HepG2 (cell line): ENCODE measurements at regions not wholly inside any gene's neighbourhood (a gene's known extent, or its start where the extent isn't known, plus 50 kb on each side); places are given as distances from the start of the nearest gene placed in this dataset.
A peak's percentile ranks its signal among the peaks of the same experiment; 100 is the strongest.

Experiments used
- ATAC-seq: fragments of 200-7000 bp; cut with Tn5 transposase; 3 replicates; pipeline ENCODE4 v1.9.1; 2020; ENCODE audit warnings: mild to moderate bottlenecking, moderate library complexity
- BruUV-seq: library from RNA; stranded (reverse); fragments of 400-500 nt; replicated peaks from 2 replicates; lab custom pipeline; 2021; lab: Mats Ljungman, UMichigan
- CTCF ChIA-PET: fragments of 300-600 bp; formaldehyde crosslinking; extraction: SDS; loops from one replicate; lab custom pipeline; 2021; ENCODE audit warnings: low total read pairs, inconsistent platforms, low intra/inter-chr PET ratio; lab: Yijun Ruan, JAX
- POLR2A ChIA-PET: fragments of 350-600 bp; sonication (Branson Sonifier 250); formaldehyde crosslinking; loops from one replicate; lab custom pipeline; 2020; ENCODE audit warnings: antibody characterized with exemption, inconsistent platforms; lab: Yijun Ruan, JAX
- DNase-seq: peaks from one replicate; pipeline ENCODE4 v3.0.0-alpha.2; 2015; ENCODE audit warnings: low spot score
- FAIRE-seq: peaks from 3 replicates; lab custom pipeline; 2011; peaks lifted over from hg19 to GRCh38; lab: Jason Lieb, UNC
- H2AFZ ChIP-seq: one replicate; pipeline ENCODE4 v1.6.1; 2011; ENCODE audit warnings: low read length, inconsistent platforms
- H3K27ac ChIP-seq: fragments of 300-600 bp; 3 replicates; pipeline ENCODE4 v1.8.0; 2011; ENCODE audit warnings: mixed run types, mild to moderate bottlenecking, mixed read lengths, low read length, inconsistent platforms; ENCODE audit not compliant: insufficient read depth; ENCODE audit errors: extremely low read length
- H3K27me3 ChIP-seq, 2 experiments: fragments of 200-600 bp in 1 of 2; 2 replicates in 1 of 2; 3 replicates in 1 of 2; pipeline versions ENCODE4 v1.6.0 to v1.8.0; 2011; ENCODE audit warnings: low read length in 2 of 2, mild to moderate bottlenecking in 2 of 2, moderate library complexity in 2 of 2, inconsistent platforms in 1 of 2; ENCODE audit not compliant: insufficient read depth in 2 of 2, control insufficient read depth in 1 of 2
- H3K36me3 ChIP-seq, 2 experiments: fragments of 200-600 bp in 1 of 2; replicated peaks in 1 of 2; 2 replicates in 1 of 2; 3 replicates in 1 of 2; pipeline versions ENCODE4 v1.5.1 to v1.8.0; 2011; ENCODE audit warnings: low read length in 2 of 2, inconsistent platforms in 1 of 2; ENCODE audit not compliant: insufficient read depth in 2 of 2, control insufficient read depth in 1 of 2
- H3K4me1 ChIP-seq: 2 replicates; pipeline ENCODE4 v1.5.1; 2012; ENCODE audit warnings: low read length, inconsistent platforms; ENCODE audit not compliant: insufficient read depth
- H3K4me2 ChIP-seq: 2 replicates; pipeline ENCODE4 v1.6.0; 2011; ENCODE audit warnings: low read depth, low read length, inconsistent platforms
- H3K4me3 ChIP-seq, 3 experiments: fragments of 200-600 bp in 1 of 3; sonication (generic), shearing (Covaris generic) in 1 of 3; replicated peaks in 1 of 3; 2 replicates each; pipeline ENCODE4 v1.5.1; 2011 to 2016; ENCODE audit warnings: low read length in 3 of 3, inconsistent platforms in 2 of 3, low read depth in 2 of 3, mild to moderate bottlenecking in 2 of 3, control low read depth in 1 of 3, mixed read lengths in 1 of 3; ENCODE audit not compliant: insufficient read depth in 1 of 3
- H3K79me2 ChIP-seq: one replicate; pipeline ENCODE4 v1.6.1; 2011; ENCODE audit warnings: low read length, inconsistent platforms; ENCODE audit not compliant: insufficient read depth
- H3K9ac ChIP-seq: 2 replicates; pipeline ENCODE4 v1.6.0; 2011; ENCODE audit warnings: mild to moderate bottlenecking, low read depth, low read length, inconsistent platforms; ENCODE audit not compliant: insufficient read depth
- H3K9me3 ChIP-seq: 2 replicates; pipeline ENCODE4 v1.5.1; 2012; ENCODE audit warnings: mild to moderate bottlenecking, low read length
- H4K20me1 ChIP-seq: 2 replicates; pipeline ENCODE4 v1.6.0; 2011; ENCODE audit warnings: inconsistent platforms, mild to moderate bottlenecking, low read length, moderate library complexity; ENCODE audit not compliant: insufficient read depth
- CTCF ChIP-seq: sonication (generic); formaldehyde crosslinking; IDR thresholded peaks from 2 replicates; pipeline ENCODE4 v1.5.0; 2020; ENCODE audit warnings: mild to moderate bottlenecking, missing genetic modification reagents, moderate library complexity
- KLF13 ChIP-seq: sonication (generic); formaldehyde crosslinking; IDR thresholded peaks from 2 replicates; pipeline ENCODE4 v1.4.0; 2020; ENCODE audit warnings: mild to moderate bottlenecking, missing genetic modification reagents
- RAD21 ChIP-seq: fragments of 450-650 bp; formaldehyde crosslinking; IDR thresholded peaks from 2 replicates; pipeline ENCODE4 v1.5.0; 2020; ENCODE audit warnings: mild to moderate bottlenecking
- SALL2 ChIP-seq: sonication (generic); formaldehyde crosslinking; IDR thresholded peaks from 2 replicates; pipeline ENCODE4 v1.8.1; 2023; ENCODE audit warnings: mild to moderate bottlenecking, missing genetic modification reagents, inconsistent platforms
- SMC3 ChIP-seq: IDR thresholded peaks from 2 replicates; pipeline ENCODE4 v1.6.1; 2011; ENCODE audit warnings: low read length, improper control_type of control experiment
- SP2 ChIP-seq: sonication (generic); formaldehyde crosslinking; IDR thresholded peaks from 2 replicates; pipeline ENCODE4 v1.5.1; 2020; ENCODE audit warnings: mild to moderate bottlenecking, missing genetic modification reagents
- STAG1 ChIP-seq: sonication (generic); formaldehyde crosslinking; IDR thresholded peaks from 2 replicates; pipeline ENCODE4 v1.4.0; 2020; ENCODE audit warnings: missing genetic modification reagents
- THAP11 ChIP-seq: IDR thresholded peaks from 2 replicates; pipeline ENCODE4 v1.6.1; 2016; ENCODE audit warnings: missing biosample characterization, missing genetic modification reagents
- ZC3H4 ChIP-seq: sonication (generic); formaldehyde crosslinking; IDR thresholded peaks from 2 replicates; pipeline ENCODE4 v1.4.0; 2020; ENCODE audit warnings: missing genetic modification reagents, borderline replicate concordance
- WGBS: methylation state at CpG from one replicate; pipeline ENCODE4 v1.1.6; 2017; ENCODE audit warnings: low lambda C conversion rate; 5-methylcytosine and 5-hydroxymethylcytosine counted together
- in situ Hi-C: cut with HindIII; loops from 2 replicates; pipeline ENCODE4 v1.10.0; 2017; ENCODE audit warnings: low pct_unique_long_range_greater_than_20kb; ENCODE audit not compliant: extremely low pct_ligation_motif_present
- intact Hi-C: fragments of 100-400 bp; cut with micrococcal nuclease; formaldehyde crosslinking; loops from one replicate; pipeline ENCODE4 v1.10.0; 2022; ENCODE audit not compliant: unreplicated experiment
- TF ChIP-seq, protein P1 (sequence below): IDR thresholded peaks from 2 replicates; pipeline ENCODE4 v1.6.1; 2012; ENCODE audit warnings: low read depth, low read length, improper control_type of control experiment

GRCh38 chr3:81303321-81303720 lies 458.1 kb downstream of the GBE1 start:
- H2AFZ ChIP-seq, result no peak overlapping the region
- H3K4me2 ChIP-seq, result no peak overlapping the region
- CTCF ChIA-PET, result interaction anchor here (2.0 kb wide), 1 partner anchor 36 kb away, joined by 5 read pairs; no protein-coding TSS in a partner anchor
- peaks cover 28% of the 10 kb centered on the region for H3K4me1 ChIP-seq
- BruUV-seq, result no TSS peak
- no peak overlapping the region for H3K9ac ChIP-seq
- no peak for TF ChIP-seq ZC3H4 (CRISPR knock-in tag)
- TF ChIP-seq, all 625 proteins: peak for 0
- H3K79me2 ChIP-seq, result no peaks in the 10 kb centered on the region
- H3K9me3 ChIP-seq, result no peaks in the 10 kb centered on the region
- no peak overlapping the region for H3K4me3 ChIP-seq
- 34% methylated on average over 2 of the region's 2 CpGs for WGBS
- in situ Hi-C loops (no loop called here), intact Hi-C loops (loop anchor here (2.0 kb wide), 1 partner anchor 339 kb away; no protein-coding TSS in a partner anchor)
- peaks cover 0 to 9% of the 10 kb centered on the region in 2 experiments; a peak in 1 of 5 replicates for H3K27me3 ChIP-seq
- no peak overlapping the region for H3K27ac ChIP-seq
- no peaks in the 10 kb centered on the region for H4K20me1 ChIP-seq
- no peak for DNase-seq
- POLR2A ChIA-PET, result no interaction called here
- no peak for ATAC-seq
- no peaks in the 10 kb centered on the region for H3K36me3 ChIP-seq
- FAIRE-seq, result no peak

GRCh38 chr3:81302045-81302444 lies 459.4 kb downstream of the GBE1 start:
- H3K4me2 ChIP-seq, result peak overlapping the region; percentile 59; the same call in 1 of the 2 replicates
- TF ChIP-seq, protein P1, sequence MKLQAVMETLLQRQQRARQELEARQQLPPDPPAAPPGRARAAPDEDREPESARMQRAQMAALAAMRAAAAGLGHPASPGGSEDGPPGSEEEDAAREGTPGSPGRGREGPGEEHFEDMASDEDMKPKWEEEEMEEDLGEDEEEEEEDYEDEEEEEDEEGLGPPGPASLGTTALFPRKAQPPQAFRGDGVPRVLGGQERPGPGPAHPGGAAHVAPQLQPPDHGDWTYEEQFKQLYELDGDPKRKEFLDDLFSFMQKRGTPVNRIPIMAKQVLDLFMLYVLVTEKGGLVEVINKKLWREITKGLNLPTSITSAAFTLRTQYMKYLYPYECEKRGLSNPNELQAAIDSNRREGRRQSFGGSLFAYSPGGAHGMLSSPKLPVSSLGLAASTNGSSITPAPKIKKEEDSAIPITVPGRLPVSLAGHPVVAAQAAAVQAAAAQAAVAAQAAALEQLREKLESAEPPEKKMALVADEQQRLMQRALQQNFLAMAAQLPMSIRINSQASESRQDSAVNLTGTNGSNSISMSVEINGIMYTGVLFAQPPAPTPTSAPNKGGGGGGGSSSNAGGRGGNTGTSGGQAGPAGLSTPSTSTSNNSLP, result 0 out of 2 replicates have a peak, but pooled peaks have one; percentile 9
- no peak for TF ChIP-seq SALL2 (CRISPR knock-in tag)
- 0 out of 2 replicates have a peak, but pooled peaks have one; percentile 26 for TF ChIP-seq RAD21 (CRISPR knock-in tag)
- no peak for TF ChIP-seq SP2 (CRISPR knock-in tag)
- 0 out of 2 replicates have a peak, but pooled peaks have one; percentile 17 for TF ChIP-seq THAP11 (CRISPR knock-in tag)
- TF ChIP-seq SMC3, result peak; percentile 56
- TF ChIP-seq CTCF (CRISPR knock-in tag), result peak; percentile 70
- no peak for TF ChIP-seq KLF13 (CRISPR knock-in tag)
- TF ChIP-seq STAG1, result peak; percentile 51
- TF ChIP-seq, all 625 proteins: peak for 6
- H3K27ac ChIP-seq, result no peak overlapping the region
- H3K4me1 ChIP-seq, result peaks cover 28% of the 10 kb centered on the region
- in situ Hi-C loops, result no loop called here
- ATAC-seq, result peak; percentile 59
- POLR2A ChIA-PET, result interaction anchor here (1.3 to 2.2 kb wide), 2 partner anchors 38 to 52 kb away, joined by 3 to 18 read pairs; no protein-coding TSS in a partner anchor
- peaks cover 0 to 9% of the 10 kb centered on the region in 2 experiments; a peak in 1 of 5 replicates for H3K27me3 ChIP-seq
- no peaks in the 10 kb centered on the region for H4K20me1 ChIP-seq
- H3K4me3 ChIP-seq, result no peak overlapping the region
- no peaks in the 10 kb centered on the region for H3K79me2 ChIP-seq
- H3K9ac ChIP-seq, result no peak overlapping the region
- peak; percentile 23 for FAIRE-seq
- peak; percentile 48 for DNase-seq
- 10% methylated on average over 1 of the region's 1 CpG for WGBS
- no peak overlapping the region for H2AFZ ChIP-seq
- H3K36me3 ChIP-seq, result no peaks in the 10 kb centered on the region
- intact Hi-C loops, result loop anchor here (1.0 to 2.0 kb wide), 2 partner anchors 37 to 341 kb away; no protein-coding TSS in a partner anchor
- CTCF ChIA-PET, result interaction anchor here (1.7 to 2.0 kb wide), 2 partner anchors 37 to 188 kb away, joined by 3 to 5 read pairs; no protein-coding TSS in a partner anchor
- no TSS peak for BruUV-seq
- H3K9me3 ChIP-seq, result no peaks in the 10 kb centered on the region
